ENCODE measurements at regions not wholly inside any gene's neighbourhood (a gene's known extent, or its start where the extent isn't known, plus 50 kb on each side); places are given as distances from the start of the nearest gene placed in this dataset.

- H3K27ac ChIP-seq (ENCODE audit: low read depth, low read length, poor library complexity, severe bottlenecking): no peak overlapping the region
- H3K9me3 ChIP-seq (ENCODE audit: low read length): no peaks in the 10 kb centered on the region
- DNase-seq (ENCODE audit: low spot score): peak; percentile 32
- intact Hi-C loops (cut with micrococcal nuclease; ENCODE audit: unreplicated experiment): no loop called here
- H3K36me3 ChIP-seq (ENCODE audit: insufficient read depth, low read length): no peaks in the 10 kb centered on the region
- H2AFZ ChIP-seq (ENCODE audit: low read length): no peak overlapping the region
- CTCF ChIA-PET (ENCODE audit: unreplicated experiment): no interaction called here
- POLR2A ChIA-PET: interaction anchor here (0.6 to 0.7 kb wide), 2 partner anchors 121 to 400 kb away, joined by 3 to 4 read pairs; no protein-coding TSS in a partner anchor
- no TSS peak for BruUV-seq (replicated peaks)
- H3K9me2 ChIP-seq (ENCODE audit: insufficient read depth, low read length): no peaks in the 10 kb centered on the region
- no peaks in the 10 kb centered on the region for H3K4me1 ChIP-seq (ENCODE audit: insufficient read depth, low read length, poor library complexity, severe bottlenecking)
- no peaks in the 10 kb centered on the region for H3K79me2 ChIP-seq (ENCODE audit: insufficient read depth, low read depth, low read length)
- no peak overlapping the region for H3K4me2 ChIP-seq (ENCODE audit: low read length)
- no peak overlapping the region for H3K4me3 ChIP-seq (ENCODE audit: low read depth, low read length, poor library complexity, severe bottlenecking)
- no peaks in the 10 kb centered on the region for H4K20me1 ChIP-seq (ENCODE audit: insufficient read depth, low read length)
- TF ChIP-seq CTCF (conservative IDR thresholded peaks at IDR 0.05; ENCODE audit: low read length): peak; percentile 86
- TF ChIP-seq EZH2phosphoT487 (IDR thresholded peaks at IDR 0.05; ENCODE audit: borderline replicate concordance, low read depth, low read length): no peak
These were observed 309.9 kb downstream of the ARAP2 start for GRCh38 chr4:35934320-35934981.

GRCh38 chr4:35938936-35939335 is 305.4 kb downstream of the ARAP2 start:
- POLR2A ChIA-PET: no interaction called here
- no peak overlapping the region for H3K4me2 ChIP-seq (ENCODE audit: low read length)
- H2AFZ ChIP-seq (ENCODE audit: low read length): no peak overlapping the region
- no peak overlapping the region for H3K27ac ChIP-seq (ENCODE audit: low read depth, low read length, poor library complexity, severe bottlenecking)
- no peak for DNase-seq (ENCODE audit: low spot score)
- no peak overlapping the region for H3K4me3 ChIP-seq (ENCODE audit: low read depth, low read length, poor library complexity, severe bottlenecking)
- H3K36me3 ChIP-seq (ENCODE audit: insufficient read depth, low read length): no peaks in the 10 kb centered on the region
- no TSS peak for BruUV-seq (replicated peaks)
- no peaks in the 10 kb centered on the region for H3K9me3 ChIP-seq (ENCODE audit: low read length)
- no peak for TF ChIP-seq CTCF (conservative IDR thresholded peaks at IDR 0.05; ENCODE audit: low read length)
- TF ChIP-seq EZH2phosphoT487 (IDR thresholded peaks at IDR 0.05; ENCODE audit: borderline replicate concordance, low read depth, low read length): no peak
- H3K9me2 ChIP-seq (ENCODE audit: insufficient read depth, low read length): no peaks in the 10 kb centered on the region
- intact Hi-C loops (cut with micrococcal nuclease; ENCODE audit: unreplicated experiment): no loop called here
- H4K20me1 ChIP-seq (ENCODE audit: insufficient read depth, low read length): no peaks in the 10 kb centered on the region
- H3K79me2 ChIP-seq (ENCODE audit: insufficient read depth, low read depth, low read length): no peaks in the 10 kb centered on the region
- CTCF ChIA-PET (ENCODE audit: unreplicated experiment): no interaction called here
- H3K4me1 ChIP-seq (ENCODE audit: insufficient read depth, low read length, poor library complexity, severe bottlenecking): no peaks in the 10 kb centered on the region

DNA sequence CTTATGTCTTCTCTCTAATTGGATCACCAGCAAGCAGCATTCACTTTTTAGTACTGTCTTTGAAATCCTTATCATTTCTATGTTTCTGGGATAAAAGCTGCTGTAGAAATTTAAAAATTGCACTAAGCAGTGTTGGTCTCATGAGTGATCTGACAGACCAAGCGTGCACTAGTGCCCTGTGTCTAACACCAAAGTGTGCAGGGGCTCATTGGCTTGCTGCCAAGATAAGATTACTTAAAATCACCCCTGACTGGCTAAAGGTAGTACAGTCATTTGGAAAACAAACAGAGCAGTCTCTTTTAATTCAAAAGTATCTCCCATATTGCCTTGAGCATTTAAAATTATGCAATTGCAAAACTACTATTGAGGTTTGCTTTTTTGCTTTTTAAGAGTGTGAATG is 304.6 kb downstream of the ARAP2 start:
- H2AFZ ChIP-seq (ENCODE audit: low read length): no peak overlapping the region
- H3K4me2 ChIP-seq (ENCODE audit: low read length): no peak overlapping the region
- H3K4me1 ChIP-seq (ENCODE audit: insufficient read depth, low read length, poor library complexity, severe bottlenecking): no peaks in the 10 kb centered on the region
- no peak overlapping the region for H3K27ac ChIP-seq (ENCODE audit: low read depth, low read length, poor library complexity, severe bottlenecking)
- ChIA-PET POLR2A (no interaction called here), CTCF (ENCODE audit: unreplicated experiment) (no interaction called here)
- H3K9me3 ChIP-seq (ENCODE audit: low read length): no peaks in the 10 kb centered on the region
- H3K9me2 ChIP-seq (ENCODE audit: insufficient read depth, low read length): no peaks in the 10 kb centered on the region
- H3K36me3 ChIP-seq (ENCODE audit: insufficient read depth, low read length): no peaks in the 10 kb centered on the region
- intact Hi-C loops (cut with micrococcal nuclease; ENCODE audit: unreplicated experiment): no loop called here
- H3K4me3 ChIP-seq (ENCODE audit: low read depth, low read length, poor library complexity, severe bottlenecking): no peak overlapping the region
- no peak for TF ChIP-seq EZH2phosphoT487 (IDR thresholded peaks at IDR 0.05; ENCODE audit: borderline replicate concordance, low read depth, low read length)
- no peak for DNase-seq (ENCODE audit: low spot score)
- H3K79me2 ChIP-seq (ENCODE audit: insufficient read depth, low read depth, low read length): no peaks in the 10 kb centered on the region
- no TSS peak for BruUV-seq (replicated peaks)
- no peaks in the 10 kb centered on the region for H4K20me1 ChIP-seq (ENCODE audit: insufficient read depth, low read length)
